ENCODE measurements at regions not wholly inside any gene's neighbourhood (a gene's known extent, or its start where the extent isn't known, plus 50 kb on each side); places are given as distances from the start of the nearest gene placed in this dataset.

DNA sequence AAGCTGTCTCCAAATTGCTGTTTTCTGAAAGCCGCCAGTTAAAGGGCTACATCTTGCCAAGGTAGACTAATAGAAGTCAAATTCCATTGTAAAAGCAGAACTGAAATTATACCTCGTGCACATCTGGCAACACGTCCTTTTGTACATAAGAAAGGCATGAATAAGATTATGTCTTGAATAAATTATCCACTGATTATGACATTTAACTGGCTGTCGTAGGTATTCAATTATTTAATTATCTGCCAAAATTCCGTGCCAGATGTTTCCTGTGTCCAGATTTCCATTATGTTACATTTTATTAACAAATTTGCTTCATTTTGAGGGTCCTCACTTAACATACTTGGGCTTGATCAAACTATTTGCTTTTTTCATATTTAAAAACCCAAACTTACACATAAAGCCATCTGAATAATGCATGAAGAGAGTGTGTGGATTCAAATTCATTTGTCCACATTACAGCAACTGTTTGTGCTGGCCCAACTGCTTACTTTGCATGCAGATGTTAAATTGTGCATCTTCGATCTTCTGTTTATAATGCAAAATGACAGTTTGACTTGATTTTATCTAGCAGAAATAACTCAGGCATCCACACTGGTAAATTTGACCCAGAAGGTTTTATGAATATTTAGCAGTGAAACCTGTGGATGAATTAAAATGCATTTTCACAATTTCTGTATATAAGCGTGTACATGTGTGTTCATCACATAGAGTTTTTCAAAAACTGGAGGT is 701.5 kb downstream of the ZNF385D start:
- Histone ChIP-seq H3K4me3 (no peak overlapping the region), H3K9me3 (peaks cover 0 to 4% of the 10 kb centered on the region in 2 donors), H3K4me1 (no peaks in the 10 kb centered on the region), H3K36me3 (no peaks in the 10 kb centered on the region), H3K27me3 (no peaks in the 10 kb centered on the region), H3K27ac (no peak overlapping the region)
- TF ChIP-seq, protein P1, sequence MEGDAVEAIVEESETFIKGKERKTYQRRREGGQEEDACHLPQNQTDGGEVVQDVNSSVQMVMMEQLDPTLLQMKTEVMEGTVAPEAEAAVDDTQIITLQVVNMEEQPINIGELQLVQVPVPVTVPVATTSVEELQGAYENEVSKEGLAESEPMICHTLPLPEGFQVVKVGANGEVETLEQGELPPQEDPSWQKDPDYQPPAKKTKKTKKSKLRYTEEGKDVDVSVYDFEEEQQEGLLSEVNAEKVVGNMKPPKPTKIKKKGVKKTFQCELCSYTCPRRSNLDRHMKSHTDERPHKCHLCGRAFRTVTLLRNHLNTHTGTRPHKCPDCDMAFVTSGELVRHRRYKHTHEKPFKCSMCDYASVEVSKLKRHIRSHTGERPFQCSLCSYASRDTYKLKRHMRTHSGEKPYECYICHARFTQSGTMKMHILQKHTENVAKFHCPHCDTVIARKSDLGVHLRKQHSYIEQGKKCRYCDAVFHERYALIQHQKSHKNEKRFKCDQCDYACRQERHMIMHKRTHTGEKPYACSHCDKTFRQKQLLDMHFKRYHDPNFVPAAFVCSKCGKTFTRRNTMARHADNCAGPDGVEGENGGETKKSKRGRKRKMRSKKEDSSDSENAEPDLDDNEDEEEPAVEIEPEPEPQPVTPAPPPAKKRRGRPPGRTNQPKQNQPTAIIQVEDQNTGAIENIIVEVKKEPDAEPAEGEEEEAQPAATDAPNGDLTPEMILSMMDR (IDR thresholded peaks at IDR 0.05), result no peak
- intact Hi-C loops (cut with DNase I), result no loop called here
- DNase-seq (no peak), ATAC-seq (no peak)

DNA sequence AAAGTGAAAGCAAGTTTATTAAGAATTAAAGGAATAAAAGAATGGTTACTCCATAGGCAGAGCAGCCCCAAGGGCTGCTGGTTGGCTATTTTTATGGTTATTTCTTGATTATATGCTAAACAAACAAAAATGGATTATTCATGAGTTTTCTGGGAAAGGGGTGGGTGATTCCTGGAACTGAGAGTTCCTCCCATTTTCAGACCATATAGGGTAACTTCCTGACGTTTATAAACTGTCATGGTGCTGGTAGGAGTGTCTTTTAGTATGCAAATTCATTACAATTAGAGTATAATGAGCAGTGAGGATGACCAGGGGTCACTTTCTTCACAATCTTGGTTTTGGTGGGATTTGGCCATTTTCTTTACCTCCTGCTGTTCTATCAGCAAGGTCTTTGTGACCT is 707.9 kb downstream of the ZNF385D start:
- no peak for DNase-seq
- ATAC-seq, result no peak
- no peaks in the 10 kb centered on the region for H3K9me3 ChIP-seq
- H3K27me3 ChIP-seq, result no peaks in the 10 kb centered on the region
- TF ChIP-seq, protein P1 (IDR thresholded peaks at IDR 0.05), result no peak
- H3K27ac ChIP-seq, result no peak overlapping the region
- intact Hi-C loops (cut with DNase I), result no loop called here
- H3K36me3 ChIP-seq, result no peaks in the 10 kb centered on the region
- H3K4me3 ChIP-seq, result no peak overlapping the region
- no peaks in the 10 kb centered on the region for H3K4me1 ChIP-seq

DNA sequence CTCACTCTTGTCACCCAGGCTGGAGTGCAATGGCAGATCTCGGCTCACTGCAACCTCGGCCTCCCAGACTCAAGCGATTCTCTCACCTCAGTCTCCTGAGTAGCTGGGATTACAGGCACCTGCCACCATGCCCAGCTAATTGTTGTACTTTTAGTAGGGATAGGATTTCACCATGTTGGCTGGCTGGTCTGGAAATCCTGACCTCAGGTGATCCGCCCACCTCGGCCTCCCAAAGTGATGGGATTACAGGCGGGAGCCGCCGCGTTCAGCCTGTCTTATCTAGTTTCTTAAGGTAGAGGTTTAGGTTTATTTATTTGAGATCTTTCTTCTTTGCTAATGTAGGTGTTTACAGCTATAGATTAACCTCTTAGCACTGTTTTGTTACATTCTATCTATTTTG is 708.8 kb downstream of the ZNF385D start:
- no peak overlapping the region for H3K27ac ChIP-seq
- no peak overlapping the region for H3K4me3 ChIP-seq
- H3K36me3 ChIP-seq, result no peaks in the 10 kb centered on the region
- peak in 1 of 4 donors; percentile 24 for DNase-seq
- H3K27me3 ChIP-seq, result no peaks in the 10 kb centered on the region
- intact Hi-C loops (cut with DNase I), result no loop called here
- ATAC-seq, result no peak
- no peaks in the 10 kb centered on the region for H3K9me3 ChIP-seq
- TF ChIP-seq, protein P1 (IDR thresholded peaks at IDR 0.05), result no peak
- no peaks in the 10 kb centered on the region for H3K4me1 ChIP-seq

DNA sequence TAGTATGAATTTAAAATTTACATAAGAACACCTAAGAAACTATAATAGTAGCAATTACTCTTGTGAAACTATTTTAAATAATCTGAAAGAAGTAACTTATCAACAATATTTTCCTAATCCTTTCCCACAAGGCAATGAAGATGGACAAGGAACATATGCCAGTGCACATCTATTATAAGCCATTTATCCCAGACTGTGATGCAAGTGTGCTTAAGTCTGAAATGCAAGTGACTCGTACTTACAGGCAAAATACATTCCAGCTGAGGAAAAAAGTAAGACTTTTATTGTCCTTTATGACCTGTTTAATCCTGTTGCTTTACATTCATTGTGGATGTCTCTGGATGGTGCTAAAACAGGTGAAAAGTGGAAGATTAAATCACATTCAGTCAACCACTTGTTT is 709.4 kb downstream of the ZNF385D start:
- Histone ChIP-seq H3K9me3 (no peaks in the 10 kb centered on the region), H3K4me1 (no peaks in the 10 kb centered on the region), H3K4me3 (no peak overlapping the region), H3K36me3 (no peaks in the 10 kb centered on the region), H3K27ac (no peak overlapping the region), H3K27me3 (no peaks in the 10 kb centered on the region)
- TF ChIP-seq, protein P1 (IDR thresholded peaks at IDR 0.05), result no peak
- DNase-seq (no peak), ATAC-seq (no peak)
- intact Hi-C loops (cut with DNase I), result no loop called here

DNA sequence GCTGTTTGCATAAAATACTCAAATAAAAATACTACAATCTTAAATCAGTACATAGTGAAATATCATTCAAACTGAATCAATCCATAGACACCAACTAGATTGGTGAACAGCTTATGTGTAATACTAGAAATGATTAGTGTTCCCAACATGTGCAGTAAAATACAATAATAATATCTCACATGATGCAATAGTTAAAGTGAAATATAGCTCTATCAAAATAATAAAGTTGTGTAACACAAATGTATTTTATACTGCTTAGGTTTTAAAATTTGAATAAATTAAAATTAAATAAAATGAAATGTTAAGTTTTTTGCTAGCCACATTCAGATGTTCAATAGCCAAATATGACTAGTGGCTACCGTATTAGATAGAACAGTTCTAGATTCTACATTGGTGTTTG is 714.1 kb downstream of the ZNF385D start:
- DNase-seq (no peak), ATAC-seq (no peak)
- no peaks in the 10 kb centered on the region for H3K27me3 ChIP-seq
- H3K36me3 ChIP-seq, result no peaks in the 10 kb centered on the region
- H3K27ac ChIP-seq, result no peak overlapping the region
- no peaks in the 10 kb centered on the region for H3K4me1 ChIP-seq
- H3K4me3 ChIP-seq, result no peak overlapping the region
- H3K9me3 ChIP-seq, result no peaks in the 10 kb centered on the region
- intact Hi-C loops (cut with DNase I), result no loop called here
- TF ChIP-seq, protein P1 (IDR thresholded peaks at IDR 0.05), result no peak

All from left lung (tissue), 4 donors.